ENCODE measurements at regions not wholly inside any gene's neighbourhood (a gene's known extent, or its start where the extent isn't known, plus 50 kb on each side); places are given as distances from the start of the nearest gene placed in this dataset.

DNA sequence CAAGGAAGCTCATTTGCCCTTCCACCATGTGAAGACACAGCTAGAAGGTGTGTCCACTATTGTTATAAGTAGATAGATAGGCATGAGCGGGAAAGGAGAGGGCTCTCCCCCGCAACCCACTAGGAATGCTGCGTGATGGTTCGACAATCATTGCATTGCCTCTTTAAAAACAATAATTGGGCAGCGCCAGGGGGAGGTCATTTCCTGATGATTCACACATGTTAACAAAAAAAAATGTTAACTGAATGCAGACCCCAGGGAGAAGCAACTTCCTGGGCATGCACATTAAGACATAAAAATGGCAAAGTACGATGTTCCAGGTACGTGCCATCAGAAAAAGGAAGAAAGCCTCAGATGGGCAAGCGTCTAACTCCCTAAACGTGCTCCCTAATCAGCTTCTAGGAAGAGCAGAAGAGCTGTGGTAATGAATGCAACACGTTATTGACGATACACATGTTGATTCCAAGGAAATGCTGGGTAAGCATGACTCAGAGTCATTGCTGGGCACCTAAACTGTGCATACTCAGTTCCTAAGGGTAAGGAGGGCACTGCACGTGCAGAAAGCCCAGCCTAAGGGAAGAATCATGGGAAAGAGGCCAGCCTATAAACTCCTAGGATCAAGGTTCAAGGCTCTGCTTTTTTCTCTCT, 113.7 kb downstream of the FAM217A start:
- TF ChIP-seq, protein P1, sequence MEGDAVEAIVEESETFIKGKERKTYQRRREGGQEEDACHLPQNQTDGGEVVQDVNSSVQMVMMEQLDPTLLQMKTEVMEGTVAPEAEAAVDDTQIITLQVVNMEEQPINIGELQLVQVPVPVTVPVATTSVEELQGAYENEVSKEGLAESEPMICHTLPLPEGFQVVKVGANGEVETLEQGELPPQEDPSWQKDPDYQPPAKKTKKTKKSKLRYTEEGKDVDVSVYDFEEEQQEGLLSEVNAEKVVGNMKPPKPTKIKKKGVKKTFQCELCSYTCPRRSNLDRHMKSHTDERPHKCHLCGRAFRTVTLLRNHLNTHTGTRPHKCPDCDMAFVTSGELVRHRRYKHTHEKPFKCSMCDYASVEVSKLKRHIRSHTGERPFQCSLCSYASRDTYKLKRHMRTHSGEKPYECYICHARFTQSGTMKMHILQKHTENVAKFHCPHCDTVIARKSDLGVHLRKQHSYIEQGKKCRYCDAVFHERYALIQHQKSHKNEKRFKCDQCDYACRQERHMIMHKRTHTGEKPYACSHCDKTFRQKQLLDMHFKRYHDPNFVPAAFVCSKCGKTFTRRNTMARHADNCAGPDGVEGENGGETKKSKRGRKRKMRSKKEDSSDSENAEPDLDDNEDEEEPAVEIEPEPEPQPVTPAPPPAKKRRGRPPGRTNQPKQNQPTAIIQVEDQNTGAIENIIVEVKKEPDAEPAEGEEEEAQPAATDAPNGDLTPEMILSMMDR (IDR thresholded peaks at IDR 0.05) = no peak
- no peak for TF ChIP-seq POLR2A (IDR thresholded peaks at IDR 0.05)
